ENCODE measurements at regions not wholly inside any gene's neighbourhood (a gene's known extent, or its start where the extent isn't known, plus 50 kb on each side); places are given as distances from the start of the nearest gene placed in this dataset.
"Not testable (repeated sequence)": the region's sequence is repeated elsewhere in the genome, so short reads cannot be mapped to it uniquely, and the experiment has no call there.

DNA sequence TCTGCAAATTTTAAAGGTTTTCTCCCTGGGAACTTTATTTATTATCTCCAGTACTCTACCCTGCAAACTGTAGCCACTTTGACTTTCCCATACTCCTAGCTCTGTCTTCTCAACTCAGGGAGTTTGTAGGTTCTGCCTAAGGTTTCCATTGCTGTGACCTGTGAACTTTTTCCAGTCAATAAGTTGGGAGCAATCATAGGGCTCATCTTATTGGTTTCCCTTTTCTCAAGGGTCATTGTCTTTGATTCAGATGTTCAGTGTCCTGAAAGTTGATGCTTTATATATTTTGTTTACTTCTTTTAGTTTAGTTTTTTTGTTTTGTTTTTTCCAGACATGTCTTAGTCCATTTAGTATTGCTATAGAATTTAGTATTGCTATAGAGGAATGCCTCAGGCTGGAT is 85.3 kb upstream of the NUDT6 start:
- peaks cover 4 to 37% (median 8%) of the 10 kb centered on the region in 7 donors for H3K9me3 Mint-ChIP-seq
- peaks cover 55 to 56% of the 10 kb centered on the region in 2 donors for H3K36me3 Mint-ChIP-seq
- no peak overlapping the region for H3K27ac Mint-ChIP-seq
- no peak for DNase-seq
- peaks cover 4 to 17% (median 7%) of the 10 kb centered on the region in 3 donors for H3K4me1 Mint-ChIP-seq
- H3K4me3 Mint-ChIP-seq, result no peak overlapping the region
- H3K27me3 Mint-ChIP-seq, result no peaks in the 10 kb centered on the region
- ATAC-seq (ENCODE audit: low read depth in 2 of 2), result no peak

DNA sequence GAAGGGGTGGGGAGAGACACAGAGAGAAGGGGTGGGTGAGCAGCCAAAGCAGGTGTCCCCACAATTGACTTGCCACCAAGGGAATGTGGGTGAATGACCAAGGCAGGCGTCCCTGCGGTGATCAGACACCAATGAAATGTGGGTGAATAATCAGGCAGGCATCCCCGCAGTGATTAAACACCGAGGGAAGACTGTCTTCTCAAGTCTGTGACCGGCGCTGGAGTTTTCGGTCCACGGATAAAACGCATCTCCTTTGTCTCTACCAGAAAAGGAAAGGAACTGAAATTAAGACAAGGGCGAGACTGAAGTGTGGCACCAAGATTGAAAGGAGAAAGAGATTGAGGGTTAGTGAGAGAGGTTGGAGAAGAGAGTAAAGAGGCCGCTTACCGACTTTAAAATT is 90.0 kb upstream of the NUDT6 start:
- not testable (repeated sequence) for ATAC-seq (ENCODE audit: low read depth in 2 of 2); H3K4me1 Mint-ChIP-seq; H3K27ac Mint-ChIP-seq; H3K27me3 Mint-ChIP-seq; H3K9me3 Mint-ChIP-seq; DNase-seq; H3K4me3 Mint-ChIP-seq
- H3K36me3 Mint-ChIP-seq, result peaks cover 29 to 30% of the 10 kb centered on the region in 2 donors

DNA sequence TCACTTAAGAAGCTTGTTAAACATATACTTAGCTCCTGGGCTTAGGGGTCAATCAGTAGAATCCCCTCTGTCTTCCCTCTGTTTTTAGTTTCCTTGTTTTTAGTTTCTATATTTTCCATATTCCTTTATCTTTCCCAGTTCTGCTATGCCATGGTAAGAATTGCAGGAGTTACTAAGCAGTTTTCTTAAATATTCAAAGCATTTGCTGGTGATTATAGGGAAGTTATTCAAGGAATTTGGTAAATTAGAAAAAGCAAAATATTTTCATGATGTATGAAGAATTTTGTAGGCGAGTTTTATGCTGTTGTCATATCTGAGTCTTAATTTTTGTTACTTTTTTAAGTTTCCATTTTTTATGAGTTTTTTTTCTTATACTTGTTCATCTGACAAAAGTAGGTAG is 91.6 kb upstream of the NUDT6 start:
- DNase-seq, result no peak
- H3K36me3 Mint-ChIP-seq, result peaks cover 14 to 21% of the 10 kb centered on the region in 2 donors
- peak overlapping the region in 1 of 6 donors; percentile 80 for H3K27ac Mint-ChIP-seq
- no peak overlapping the region for H3K4me3 Mint-ChIP-seq
- ATAC-seq (ENCODE audit: low read depth in 2 of 2), result no peak
- H3K9me3 Mint-ChIP-seq, result peaks cover 0 to 7% (median 0%) of the 10 kb centered on the region in 7 donors
- H3K4me1 Mint-ChIP-seq, result peaks cover 0 to 9% (median 2%) of the 10 kb centered on the region in 3 donors
- H3K27me3 Mint-ChIP-seq, result no peaks in the 10 kb centered on the region

DNA sequence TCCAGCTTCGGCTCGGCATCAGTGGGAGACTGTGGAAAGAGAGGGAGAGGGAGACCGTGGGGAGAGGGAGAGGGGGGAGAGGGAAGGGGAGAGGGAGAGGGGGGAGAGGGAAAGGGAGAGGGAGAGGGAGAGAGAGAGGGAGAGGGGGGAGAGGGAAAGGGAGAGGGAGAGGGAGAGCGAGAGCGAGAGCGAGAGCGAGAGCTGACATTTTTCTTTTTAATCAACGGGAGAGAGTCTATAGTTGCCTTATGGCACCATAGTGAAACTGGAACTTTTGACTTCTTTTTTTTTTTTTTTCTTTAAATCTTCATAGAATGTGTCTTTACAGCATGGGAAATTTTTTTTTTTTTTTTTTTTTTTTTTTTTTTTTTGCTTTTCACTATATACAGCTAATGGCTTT is 94.7 kb upstream of the NUDT6 start:
- no peak for DNase-seq
- Mint-ChIP-seq H3K9me3 (peaks cover 0 to 4% (median 0%) of the 10 kb centered on the region in 7 donors), H3K36me3 (peaks cover 6 to 9% of the 10 kb centered on the region in 2 donors), H3K4me1 (peaks cover 0 to 2% (median under 1%) of the 10 kb centered on the region in 3 donors), H3K27ac (no peak overlapping the region), H3K27me3 (no peaks in the 10 kb centered on the region), H3K4me3 (no peak overlapping the region)
- no peak for ATAC-seq (ENCODE audit: low read depth in 2 of 2)

DNA sequence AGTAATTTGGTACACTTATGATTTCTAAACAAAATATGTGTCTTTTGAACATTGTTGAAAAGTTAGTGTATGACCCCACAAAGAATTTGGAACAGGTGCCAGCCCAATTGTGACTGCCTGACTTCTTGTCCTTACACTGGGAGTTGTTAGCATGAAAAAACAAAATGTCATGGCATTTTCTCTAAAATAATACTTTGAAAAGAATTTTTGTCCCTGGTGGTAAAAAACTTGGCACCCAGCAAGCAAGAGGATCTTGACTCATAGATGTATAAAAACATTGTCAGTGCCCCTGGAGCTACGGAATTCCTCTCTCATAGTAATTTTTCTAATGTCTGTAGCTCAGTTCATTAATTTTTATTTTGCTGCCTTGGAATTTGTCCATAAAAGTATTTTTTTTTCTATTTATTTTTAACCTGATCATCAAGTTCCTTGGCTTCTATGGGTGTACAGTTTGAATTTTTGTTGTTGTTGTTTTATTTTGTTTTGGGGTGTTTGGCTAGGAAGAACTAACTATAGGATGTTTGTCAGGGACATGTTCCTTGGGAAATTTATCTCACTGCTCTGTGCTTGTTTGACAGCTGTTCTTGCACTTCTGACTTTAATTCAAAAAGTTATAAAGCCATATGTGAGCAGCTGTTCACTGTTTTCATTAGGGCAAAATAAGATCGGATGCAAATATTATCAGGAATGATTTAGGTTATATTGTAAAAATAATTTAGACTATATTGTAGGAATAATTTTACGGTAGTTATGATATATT is 95.4 kb upstream of the NUDT6 start:
- DNase-seq, result no peak
- Mint-ChIP-seq H3K4me3 (no peak overlapping the region), H3K36me3 (peaks cover 1 to 2% of the 10 kb centered on the region in 2 donors), H3K4me1 (peaks cover 0 to 2% (median 0%) of the 10 kb centered on the region in 3 donors), H3K27ac (no peak overlapping the region), H3K27me3 (no peaks in the 10 kb centered on the region), H3K9me3 (peaks cover 0 to 4% (median 0%) of the 10 kb centered on the region in 7 donors)
- ATAC-seq (ENCODE audit: low read depth in 2 of 2), result no peak

DNA sequence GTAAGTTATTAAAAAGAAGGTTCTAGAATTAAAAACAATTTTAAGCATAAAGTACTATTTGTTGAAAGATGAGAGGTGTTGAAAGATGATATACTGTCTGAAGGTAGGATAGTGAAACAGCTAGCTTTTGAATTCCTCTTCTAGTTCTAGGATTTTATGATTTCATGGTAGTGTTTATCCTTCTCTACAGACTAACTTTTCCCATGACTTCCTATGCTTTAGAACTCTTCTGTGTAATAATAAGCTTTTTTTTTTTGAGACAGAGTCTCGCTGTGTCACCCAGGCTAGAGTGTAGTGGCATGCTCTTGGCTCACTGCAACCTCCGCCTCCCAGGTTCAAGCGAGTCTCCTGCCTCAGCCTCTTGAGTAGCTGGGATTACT is 96.0 kb upstream of the NUDT6 start:
- ATAC-seq (ENCODE audit: low read depth in 2 of 2) (no peak), DNase-seq (no peak)
- Mint-ChIP-seq H3K4me3 (no peak overlapping the region), H3K9me3 (peaks cover 0 to 4% (median 0%) of the 10 kb centered on the region in 7 donors), H3K27ac (no peak overlapping the region), H3K4me1 (peaks cover 0 to 3% (median 0%) of the 10 kb centered on the region in 3 donors), H3K27me3 (no peaks in the 10 kb centered on the region), H3K36me3 (no peaks in the 10 kb centered on the region)

DNA sequence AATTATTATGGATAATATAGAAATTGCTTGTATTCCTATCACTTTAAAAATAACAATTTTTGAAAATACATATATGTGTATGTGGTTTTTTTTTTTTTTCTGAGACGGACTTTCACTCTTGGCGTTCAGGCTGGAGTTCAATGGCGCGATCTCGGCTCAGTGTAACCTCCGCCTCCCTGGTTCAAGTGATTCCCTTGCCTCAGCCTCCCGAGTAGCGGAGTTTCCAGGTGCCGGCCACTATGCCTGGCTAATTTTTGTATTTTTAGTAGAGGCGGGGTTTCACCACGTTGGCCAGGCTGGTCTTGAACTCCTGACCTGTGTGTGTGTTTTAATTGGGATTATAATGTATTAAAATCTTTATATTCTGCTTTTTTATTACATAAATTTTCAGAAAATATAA is 97.9 kb upstream of the NUDT6 start:
- Mint-ChIP-seq H3K27ac (no peak overlapping the region), H3K4me3 (no peak overlapping the region), H3K9me3 (no peaks in the 10 kb centered on the region), H3K27me3 (no peaks in the 10 kb centered on the region), H3K36me3 (no peaks in the 10 kb centered on the region), H3K4me1 (peaks cover 0 to 11% (median 0%) of the 10 kb centered on the region in 3 donors)
- ATAC-seq (ENCODE audit: low read depth in 2 of 2) (no peak), DNase-seq (no peak)

DNA sequence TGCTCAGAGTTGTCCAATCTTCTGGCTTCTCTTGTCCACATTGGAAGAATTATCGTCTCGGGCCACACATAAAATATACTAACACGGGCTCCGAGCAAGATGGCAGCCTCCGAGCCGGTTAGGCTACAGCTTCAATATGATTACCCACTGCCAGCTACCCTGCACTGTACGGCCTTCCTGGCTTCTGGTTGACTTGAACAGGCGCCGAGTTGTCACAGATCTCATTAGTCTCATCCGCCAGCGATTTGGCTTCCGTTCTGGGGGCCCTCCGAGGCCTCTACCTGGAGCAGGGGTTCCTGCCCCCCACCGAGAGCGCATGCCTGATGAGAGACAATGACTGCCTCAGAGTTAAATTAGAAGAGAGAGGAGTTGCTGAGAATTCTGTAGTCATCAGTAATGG is 101.2 kb upstream of the NUDT6 start:
- no peak for ATAC-seq (ENCODE audit: low read depth in 2 of 2)
- Mint-ChIP-seq H3K27me3 (no peaks in the 10 kb centered on the region), H3K27ac (peak overlapping the region in 2 of 6 donors; percentile 20 to 77), H3K9me3 (no peaks in the 10 kb centered on the region), H3K4me1 (peaks cover 4 to 17% (median 6%) of the 10 kb centered on the region in 3 donors), H3K4me3 (no peak overlapping the region), H3K36me3 (peaks cover 7 to 8% of the 10 kb centered on the region in 2 donors)
- DNase-seq, result no peak

DNA sequence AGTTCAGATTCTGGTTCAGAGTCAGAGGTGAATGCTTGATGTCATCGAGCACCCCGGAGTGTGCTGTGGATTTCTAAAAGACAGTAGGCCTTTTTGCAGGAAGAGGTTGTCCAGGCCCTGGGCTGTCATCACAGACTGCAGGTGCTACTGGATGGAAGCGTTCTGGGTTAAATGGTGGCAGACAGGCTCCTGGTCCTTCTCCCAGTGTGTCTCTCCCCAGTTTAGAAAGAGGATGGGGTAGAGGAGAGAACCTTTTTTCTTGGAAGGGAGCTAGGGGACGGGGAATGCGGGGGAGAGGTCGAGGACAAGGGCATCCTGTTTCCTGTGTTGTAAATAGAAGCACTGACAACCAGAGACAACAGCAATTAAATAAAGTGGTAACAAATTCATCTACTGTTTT is 102.3 kb upstream of the NUDT6 start:
- Mint-ChIP-seq H3K4me3 (no peak overlapping the region), H3K27me3 (no peaks in the 10 kb centered on the region), H3K27ac (peak overlapping the region in 2 of 6 donors; percentile 11 to 80), H3K4me1 (peaks cover 4 to 17% (median 6%) of the 10 kb centered on the region in 3 donors), H3K36me3 (peaks cover 8 to 17% of the 10 kb centered on the region in 2 donors), H3K9me3 (no peaks in the 10 kb centered on the region)
- DNase-seq (no peak), ATAC-seq (ENCODE audit: low read depth in 2 of 2) (no peak)

DNA sequence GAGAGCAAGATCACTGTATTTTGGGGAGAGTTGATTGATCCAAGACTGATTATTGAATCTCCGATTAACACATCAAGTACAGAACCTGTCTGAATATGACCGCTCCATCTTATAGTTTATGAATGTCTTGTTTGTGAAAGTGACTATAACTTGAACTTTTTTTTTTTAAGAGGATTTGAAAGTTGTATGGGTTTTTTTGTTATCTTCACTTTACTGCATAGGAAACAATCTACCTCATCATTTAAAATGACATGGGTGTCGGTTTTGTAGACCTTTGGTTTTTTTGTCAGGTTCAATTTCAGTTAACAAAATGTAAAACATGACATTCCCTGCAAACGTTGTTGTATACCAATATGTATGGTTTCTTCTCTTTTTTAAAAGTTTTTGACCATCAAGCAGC is 103.0 kb upstream of the NUDT6 start:
- Mint-ChIP-seq H3K9me3 (no peaks in the 10 kb centered on the region), H3K4me3 (no peak overlapping the region)
- no peak for ATAC-seq (ENCODE audit: low read depth in 2 of 2)

DNA sequence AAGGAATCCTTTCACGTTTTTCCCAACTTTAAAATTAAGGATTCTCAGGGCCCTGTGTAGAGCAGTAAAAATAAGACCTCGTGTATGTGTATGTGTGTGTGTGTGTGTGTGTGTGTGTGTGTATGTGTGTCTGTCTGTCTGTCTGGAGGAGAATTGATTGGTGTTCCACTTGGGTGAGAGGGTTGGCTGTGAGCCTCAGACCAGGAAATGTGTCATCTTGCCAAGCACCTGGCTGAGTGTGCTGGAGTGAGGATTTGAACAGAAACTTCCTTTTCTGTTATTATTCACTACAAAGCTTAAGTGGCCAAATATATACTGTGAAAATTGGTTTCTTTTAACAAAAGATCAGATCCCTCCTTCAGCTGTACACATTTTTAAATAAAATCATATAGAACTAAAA is 103.6 kb upstream of the NUDT6 start:
- DNase-seq; ATAC-seq (ENCODE audit: low read depth in 2 of 2); H3K27me3 Mint-ChIP-seq: not testable (repeated sequence)

More for the DNA sequence above, 103.0 kb upstream of the NUDT6 start:
- Mint-ChIP-seq H3K36me3 (peaks cover 8 to 17% of the 10 kb centered on the region in 2 donors), H3K27ac (no peak overlapping the region), H3K4me1 (peaks cover 4 to 17% (median 6%) of the 10 kb centered on the region in 3 donors), H3K27me3 (no peaks in the 10 kb centered on the region)
- no peak for DNase-seq

DNA sequence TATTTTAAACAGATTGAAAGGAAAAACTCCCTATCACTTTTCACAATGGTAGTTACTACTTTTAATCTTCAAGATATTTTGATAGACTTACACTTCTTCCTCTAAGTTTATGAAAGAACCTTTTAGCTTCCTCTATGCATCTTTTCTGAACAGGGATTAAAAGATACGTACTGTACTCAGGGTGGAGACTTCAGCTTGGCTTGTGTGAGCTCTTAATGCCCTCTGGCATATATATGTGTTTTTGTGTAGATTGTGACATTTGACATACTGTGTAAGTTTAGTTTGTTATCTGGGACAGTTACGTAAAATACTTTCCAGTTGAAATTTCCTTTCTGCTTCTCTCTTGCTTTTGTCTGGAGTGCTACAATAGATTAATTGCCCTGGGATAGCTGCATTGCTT is 109.3 kb upstream of the NUDT6 start:
- H3K4me1 Mint-ChIP-seq, result no peaks in the 10 kb centered on the region
- no peak overlapping the region for H3K4me3 Mint-ChIP-seq
- DNase-seq, result no peak
- H3K36me3 Mint-ChIP-seq, result peaks cover 8 to 20% of the 10 kb centered on the region in 2 donors
- H3K27ac Mint-ChIP-seq, result peak overlapping the region in 1 of 6 donors; percentile 1
- H3K9me3 Mint-ChIP-seq, result no peaks in the 10 kb centered on the region
- ATAC-seq (ENCODE audit: low read depth in 2 of 2), result no peak
- no peaks in the 10 kb centered on the region for H3K27me3 Mint-ChIP-seq

More for the DNA sequence above, 103.6 kb upstream of the NUDT6 start:
- not testable (repeated sequence) for H3K4me3 Mint-ChIP-seq, H3K9me3 Mint-ChIP-seq
- H3K27ac Mint-ChIP-seq, result peak overlapping the region in 3 of 6 donors; percentile 39 to 66 (median 48)
- H3K36me3 Mint-ChIP-seq, result peaks cover 8 to 17% of the 10 kb centered on the region in 2 donors
- peaks cover 4 to 17% (median 6%) of the 10 kb centered on the region in 3 donors for H3K4me1 Mint-ChIP-seq

DNA sequence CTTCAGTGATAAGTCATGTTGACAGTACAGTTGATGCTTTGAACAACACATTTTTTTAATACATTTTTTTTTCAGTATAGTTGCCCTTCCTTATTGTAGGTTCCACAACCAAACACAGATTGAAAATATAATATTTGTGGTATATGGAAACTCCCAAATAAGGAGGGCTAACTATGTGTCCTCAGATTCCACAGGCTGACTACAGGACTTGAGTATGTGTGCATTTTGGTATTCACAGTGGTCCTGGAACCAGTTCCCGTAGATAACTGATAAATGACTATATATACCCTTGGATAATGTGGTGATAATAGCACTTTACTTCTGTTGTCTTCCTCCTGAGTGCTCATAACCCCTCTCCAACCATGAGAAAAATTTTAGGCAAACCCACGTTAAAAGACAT is 111.6 kb upstream of the NUDT6 start:
- no peak for ATAC-seq (ENCODE audit: low read depth in 2 of 2)
- DNase-seq, result no peak
- H3K27me3 Mint-ChIP-seq, result no peaks in the 10 kb centered on the region
- no peak overlapping the region for H3K27ac Mint-ChIP-seq
- H3K4me1 Mint-ChIP-seq, result no peaks in the 10 kb centered on the region
- peaks cover 0 to 17% of the 10 kb centered on the region in 2 donors for H3K36me3 Mint-ChIP-seq
- no peak overlapping the region for H3K4me3 Mint-ChIP-seq
- no peaks in the 10 kb centered on the region for H3K9me3 Mint-ChIP-seq

DNA sequence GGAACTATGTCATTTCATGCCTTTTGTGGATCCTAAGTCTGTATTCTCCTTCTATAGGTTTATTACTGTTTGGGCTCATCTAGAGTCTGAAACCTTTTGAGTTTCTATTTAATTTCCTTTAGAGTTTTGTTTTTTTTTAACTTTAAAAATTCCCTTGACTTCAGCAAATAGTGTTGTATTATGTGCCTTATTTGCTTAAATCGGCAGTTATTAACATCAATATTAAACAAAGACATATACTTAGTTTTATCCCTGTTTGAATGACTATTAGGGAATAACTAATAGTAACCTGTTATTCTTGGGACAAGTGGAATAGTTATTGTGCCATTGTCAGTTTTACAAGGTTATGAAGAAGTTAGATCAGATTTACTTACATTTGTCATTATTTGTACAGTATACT is 112.8 kb upstream of the NUDT6 start:
- Mint-ChIP-seq H3K36me3 (peaks cover 0 to 18% of the 10 kb centered on the region in 2 donors), H3K27me3 (no peaks in the 10 kb centered on the region), H3K4me3 (no peak overlapping the region), H3K27ac (no peak overlapping the region), H3K4me1 (no peaks in the 10 kb centered on the region), H3K9me3 (no peaks in the 10 kb centered on the region)
- no peak for ATAC-seq (ENCODE audit: low read depth in 2 of 2)
- DNase-seq, result no peak

All from naive B cell (primary cell).